GM19023 (cell line): ENCODE measurements at regions not wholly inside any gene's neighbourhood (a gene's known extent, or its start where the extent isn't known, plus 50 kb on each side); places are given as distances from the start of the nearest gene placed in this dataset.
"Not testable (repeated sequence)": the region's sequence is repeated elsewhere in the genome, so short reads cannot be mapped to it uniquely, and the experiment has no call there.

Experiments used
- ATAC-seq: cut with Tn5 transposase; IDR thresholded peaks from one replicate; pipeline ENCODE4 v1.9.1; 2021; ENCODE audit warnings: mild to moderate bottlenecking, moderate library complexity; ENCODE audit not compliant: unreplicated experiment

GRCh38 chr11:86148345-86148747 lies 79.5 kb upstream of the PICALM start:
- no peak for ATAC-seq

- ATAC-seq = no peak
Measured at GRCh38 chr11:86147004-86147403, 78.1 kb upstream of the PICALM start.

GRCh38 chr11:86145439-86146156 lies 76.7 kb upstream of the PICALM start:
- no peak for ATAC-seq

- ATAC-seq = no peak
Measured at GRCh38 chr11:86144846-86145245, 76.0 kb upstream of the PICALM start.

- ATAC-seq = not testable (repeated sequence)
Measured at GRCh38 chr11:86144087-86144486, 75.2 kb upstream of the PICALM start.

GRCh38 chr11:86143087-86144030 lies 74.5 kb upstream of the PICALM start:
- ATAC-seq = no peak

GRCh38 chr11:86142170-86142569 lies 73.3 kb upstream of the PICALM start:
- ATAC-seq = no peak

GRCh38 chr11:86141727-86142126 lies 72.8 kb upstream of the PICALM start:
- ATAC-seq = no peak

- no peak for ATAC-seq
Measured at GRCh38 chr11:86140334-86140990, 71.6 kb upstream of the PICALM start.

GRCh38 chr11:86138958-86139357 lies 70.1 kb upstream of the PICALM start:
- peak; percentile 86 for ATAC-seq

GRCh38 chr11:86136538-86136937 lies 67.7 kb upstream of the PICALM start:
- ATAC-seq = no peak

GRCh38 chr11:86135319-86135714 lies 66.4 kb upstream of the PICALM start:
- ATAC-seq = no peak

- ATAC-seq = no peak
Measured at GRCh38 chr11:86134580-86135318, 65.9 kb upstream of the PICALM start.

GRCh38 chr11:86132667-86133249 lies 63.9 kb upstream of the PICALM start:
- no peak for ATAC-seq

- no peak for ATAC-seq
Measured at GRCh38 chr11:86129740-86130540, 61.1 kb upstream of the PICALM start.

GRCh38 chr11:86128914-86129313 lies 60.0 kb upstream of the PICALM start:
- ATAC-seq = no peak

- ATAC-seq = no peak
Measured at GRCh38 chr11:86126862-86127261, 58.0 kb upstream of the PICALM start.

GRCh38 chr11:86124251-86125233 lies 55.7 kb upstream of the PICALM start:
- ATAC-seq = no peak
